H9 (cell line): ENCODE measurements at regions not wholly inside any gene's neighbourhood (a gene's known extent, or its start where the extent isn't known, plus 50 kb on each side); places are given as distances from the start of the nearest gene placed in this dataset.
"Not testable (repeated sequence)": the region's sequence is repeated elsewhere in the genome, so short reads cannot be mapped to it uniquely, and the experiment has no call there.

Experiments
- DNase-seq: peaks from one replicate; pipeline ENCODE4 v3.0.0-alpha.2; 2017
- H2AFZ ChIP-seq: one replicate; pipeline ENCODE4 v1.6.1; 2013; ENCODE audit warnings: mild to moderate bottlenecking, low read length, control low read depth, moderate library complexity
- H2AK5ac ChIP-seq: 2 replicates; pipeline ENCODE4 v1.6.1; 2013; ENCODE audit warnings: low read length, control low read depth, mixed read lengths; ENCODE audit not compliant: insufficient read length
- H2BK120ac ChIP-seq: one replicate; pipeline ENCODE4 v1.6.1; 2013; ENCODE audit warnings: low read depth, mild to moderate bottlenecking, low read length, control low read depth, inconsistent platforms; ENCODE audit not compliant: poor library complexity, severe bottlenecking
- H2BK12ac ChIP-seq: 2 replicates; pipeline ENCODE4 v1.6.1; 2013; ENCODE audit warnings: low read length, control low read depth, mixed read lengths, low read depth; ENCODE audit not compliant: insufficient read length
- H2BK15ac ChIP-seq: 2 replicates; pipeline ENCODE4 v1.6.1; 2013; ENCODE audit warnings: low read depth, low read length, control low read depth
- H2BK20ac ChIP-seq: one replicate; pipeline ENCODE4 v1.6.1; 2013; ENCODE audit warnings: low read depth, mild to moderate bottlenecking, low read length, control low read depth, inconsistent platforms; ENCODE audit not compliant: poor library complexity, severe bottlenecking
- H2BK5ac ChIP-seq: 2 replicates; pipeline ENCODE4 v1.6.1; 2013; ENCODE audit warnings: low read length, control low read depth, mixed read lengths; ENCODE audit not compliant: insufficient read length
- H3K14ac ChIP-seq: 2 replicates; pipeline ENCODE4 v1.6.1; 2013; ENCODE audit warnings: low read length, control low read depth; ENCODE audit not compliant: insufficient read depth
- H3K18ac ChIP-seq: 2 replicates; pipeline ENCODE4 v1.6.1; 2013; ENCODE audit warnings: low read depth, mild to moderate bottlenecking, mixed read lengths, low read length, control low read depth; ENCODE audit not compliant: insufficient read length
- H3K23ac ChIP-seq: 2 replicates; pipeline ENCODE4 v1.6.1; 2013; ENCODE audit warnings: low read length, control low read depth, mixed read lengths, low read depth; ENCODE audit not compliant: insufficient read length
- H3K23me2 ChIP-seq: 2 replicates; pipeline ENCODE4 v1.6.1; 2013; ENCODE audit warnings: low read depth, mild to moderate bottlenecking, mixed read lengths, low read length, control low read depth; ENCODE audit not compliant: insufficient read length, poor library complexity, severe bottlenecking
- H3K27ac ChIP-seq: 2 replicates; pipeline ENCODE4 v1.5.1; 2013; ENCODE audit warnings: low read length, control low read depth, mixed read lengths, low read depth; ENCODE audit not compliant: insufficient read length
- H3K27me3 ChIP-seq: 2 replicates; pipeline ENCODE4 v1.6.1; 2013; ENCODE audit warnings: low read length, control low read depth, inconsistent platforms; ENCODE audit not compliant: insufficient read depth
- H3K4ac ChIP-seq: 2 replicates; pipeline ENCODE4 v1.6.1; 2013; ENCODE audit warnings: low read depth, mild to moderate bottlenecking, control low read depth, inconsistent platforms, low read length, moderate library complexity
- H3K4me1 ChIP-seq: 2 replicates; pipeline ENCODE4 v1.6.1; 2013; ENCODE audit warnings: low read length, control low read depth, inconsistent platforms; ENCODE audit not compliant: insufficient read depth
- H3K4me2 ChIP-seq: 2 replicates; pipeline ENCODE4 v1.6.1; 2013; ENCODE audit warnings: low read length, control low read depth, mixed read lengths; ENCODE audit not compliant: insufficient read length, insufficient read depth
- H3K56ac ChIP-seq: 2 replicates; pipeline ENCODE4 v1.6.1; 2013; ENCODE audit warnings: low read depth, mild to moderate bottlenecking, mixed read lengths, low read length, control low read depth; ENCODE audit not compliant: insufficient read length
- H3K79me1 ChIP-seq: 2 replicates; pipeline ENCODE4 v1.6.1; 2013; ENCODE audit warnings: low read depth, mild to moderate bottlenecking, moderate library complexity, low read length, control low read depth, inconsistent platforms; ENCODE audit not compliant: insufficient read depth, poor library complexity, severe bottlenecking
- H3K79me2 ChIP-seq: 2 replicates; pipeline ENCODE4 v1.6.1; 2013; ENCODE audit warnings: low read length, control low read depth, inconsistent platforms; ENCODE audit not compliant: insufficient read depth
- H3K9ac ChIP-seq: 2 replicates; pipeline ENCODE4 v1.6.1; 2013; ENCODE audit warnings: low read length, control low read depth, mixed read lengths; ENCODE audit not compliant: insufficient read length; ENCODE audit errors: extremely low read depth
- H3K9me3 ChIP-seq: one replicate; pipeline ENCODE4 v1.6.1; 2013; ENCODE audit warnings: low read depth, low read length, inconsistent platforms; ENCODE audit not compliant: control insufficient read depth
- H3T11ph ChIP-seq: one replicate; pipeline ENCODE4 v1.6.1; 2013; ENCODE audit warnings: mild to moderate bottlenecking, low read length, control low read depth, inconsistent platforms
- H4K20me1 ChIP-seq: one replicate; pipeline ENCODE4 v1.6.1; 2013; ENCODE audit not compliant: control insufficient read depth, insufficient read length, insufficient read depth
- H4K5ac ChIP-seq: 2 replicates; pipeline ENCODE4 v1.6.1; 2013; ENCODE audit warnings: low read depth, mild to moderate bottlenecking, mixed read lengths, low read length, control low read depth; ENCODE audit not compliant: insufficient read length
- H4K8ac ChIP-seq: replicated peaks from 2 replicates; pipeline ENCODE4 v1.6.1; 2013; ENCODE audit warnings: low read length, control low read depth, mixed read lengths, low read depth; ENCODE audit not compliant: insufficient read length
- H4K91ac ChIP-seq: 2 replicates; pipeline ENCODE4 v1.6.1; 2013; ENCODE audit warnings: low read depth, mild to moderate bottlenecking, moderate library complexity, mixed read lengths, low read length, control low read depth; ENCODE audit not compliant: insufficient read length
- H3K27ac Mint-ChIP-seq, 3 experiments: 2 replicates in 2 of 3; 3 replicates in 1 of 3; pipeline ENCODE4 v1.8.0; 2020 to 2021; ENCODE audit warnings: mixed read lengths in 3 of 3, mild to moderate bottlenecking in 1 of 3, moderate library complexity in 1 of 3
- H3K27me3 Mint-ChIP-seq: 2 replicates; pipeline ENCODE4 v1.8.0; 2021; ENCODE audit warnings: low read depth, mild to moderate bottlenecking, moderate library complexity, mixed read lengths
- H3K36me3 Mint-ChIP-seq, 3 experiments: 2 replicates in 2 of 3; 3 replicates in 1 of 3; pipeline ENCODE4 v1.8.0; 2020 to 2021; ENCODE audit warnings: low read depth in 3 of 3, mixed read lengths in 3 of 3; ENCODE audit not compliant: insufficient read depth in 1 of 3
- H3K4me1 Mint-ChIP-seq, 2 experiments: 2 replicates each; pipeline ENCODE4 v1.8.0; 2020; ENCODE audit warnings: mixed read lengths in 2 of 2
- H3K4me3 Mint-ChIP-seq, 2 experiments: 2 replicates in 1 of 2; 3 replicates in 1 of 2; pipeline ENCODE4 v1.8.0; 2020 to 2021; ENCODE audit warnings: mild to moderate bottlenecking in 2 of 2, mixed read lengths in 2 of 2, moderate library complexity in 1 of 2
- H3K9me3 Mint-ChIP-seq, 2 experiments: 2 replicates in 1 of 2; 3 replicates in 1 of 2; pipeline ENCODE4 v1.8.0; 2020; ENCODE audit warnings: mild to moderate bottlenecking in 2 of 2, mixed read lengths in 2 of 2, moderate library complexity in 1 of 2
- WGBS: extraction: QIAGEN DNeasy Blood & Tissue Kit; methylation state at CpG from one replicate; pipeline ENCODE4 v1.1.7; 2013; ENCODE audit warnings: missing lambda C conversion rate, low lambda C conversion rate, mixed read lengths; ENCODE audit not compliant: insufficient read length; ENCODE audit errors: extremely low coverage; 5-methylcytosine and 5-hydroxymethylcytosine counted together
- TF ChIP-seq, protein P1 (sequence below): fragments of 200-600 bp; sonication (generic); conservative IDR thresholded peaks from 3 replicates; pipeline ENCODE4 v1.8.0; 2021; ENCODE audit warnings: antibody characterized with exemption, mild to moderate bottlenecking

GRCh38 chr17:62139141-62139540 is 74.1 kb upstream of the MED13 start:
- no peak overlapping the region for H2BK20ac ChIP-seq
- no peak overlapping the region for H3K27ac ChIP-seq
- H4K5ac ChIP-seq, result no peak overlapping the region
- H2AFZ ChIP-seq, result no peak overlapping the region
- H3T11ph ChIP-seq, result no peak overlapping the region
- no peak overlapping the region for H3K9ac ChIP-seq
- no peaks in the 10 kb centered on the region for H3K9me3 ChIP-seq
- no peak overlapping the region for H3K18ac ChIP-seq
- no peak overlapping the region for H2AK5ac ChIP-seq
- Mint-ChIP-seq H3K4me3 (no peak overlapping the region), H3K4me1 (peaks cover 12% of the 10 kb centered on the region in 2 experiments), H3K36me3 (no peaks in the 10 kb centered on the region; a peak in 1 of 7 replicates), H3K27ac (no peak overlapping the region), H3K27me3 (no peaks in the 10 kb centered on the region), H3K9me3 (peaks cover 2% of the 10 kb centered on the region in 2 experiments; a peak in 3 of 5 replicates)
- H2BK120ac ChIP-seq, result no peak overlapping the region
- no peak overlapping the region for H4K91ac ChIP-seq
- no peaks in the 10 kb centered on the region for H3K79me1 ChIP-seq
- WGBS, result no CpG with 5 or more reads among the region's 26 CpGs
- H3K79me2 ChIP-seq, result no peaks in the 10 kb centered on the region
- H4K20me1 ChIP-seq, result no peaks in the 10 kb centered on the region
- H3K4me1 ChIP-seq, result no peaks in the 10 kb centered on the region
- no peak overlapping the region for H3K4ac ChIP-seq
- H2BK5ac ChIP-seq, result no peak overlapping the region
- no peak overlapping the region for H3K4me2 ChIP-seq
- TF ChIP-seq, protein P1, sequence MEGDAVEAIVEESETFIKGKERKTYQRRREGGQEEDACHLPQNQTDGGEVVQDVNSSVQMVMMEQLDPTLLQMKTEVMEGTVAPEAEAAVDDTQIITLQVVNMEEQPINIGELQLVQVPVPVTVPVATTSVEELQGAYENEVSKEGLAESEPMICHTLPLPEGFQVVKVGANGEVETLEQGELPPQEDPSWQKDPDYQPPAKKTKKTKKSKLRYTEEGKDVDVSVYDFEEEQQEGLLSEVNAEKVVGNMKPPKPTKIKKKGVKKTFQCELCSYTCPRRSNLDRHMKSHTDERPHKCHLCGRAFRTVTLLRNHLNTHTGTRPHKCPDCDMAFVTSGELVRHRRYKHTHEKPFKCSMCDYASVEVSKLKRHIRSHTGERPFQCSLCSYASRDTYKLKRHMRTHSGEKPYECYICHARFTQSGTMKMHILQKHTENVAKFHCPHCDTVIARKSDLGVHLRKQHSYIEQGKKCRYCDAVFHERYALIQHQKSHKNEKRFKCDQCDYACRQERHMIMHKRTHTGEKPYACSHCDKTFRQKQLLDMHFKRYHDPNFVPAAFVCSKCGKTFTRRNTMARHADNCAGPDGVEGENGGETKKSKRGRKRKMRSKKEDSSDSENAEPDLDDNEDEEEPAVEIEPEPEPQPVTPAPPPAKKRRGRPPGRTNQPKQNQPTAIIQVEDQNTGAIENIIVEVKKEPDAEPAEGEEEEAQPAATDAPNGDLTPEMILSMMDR, result no peak
- H4K8ac ChIP-seq, result no peak overlapping the region
- H2BK12ac ChIP-seq, result no peak overlapping the region
- DNase-seq, result no peak
- no peaks in the 10 kb centered on the region for H3K23me2 ChIP-seq
- H3K27me3 ChIP-seq, result no peaks in the 10 kb centered on the region
- H3K14ac ChIP-seq, result no peak overlapping the region
- no peak overlapping the region for H3K23ac ChIP-seq
- no peak overlapping the region for H3K56ac ChIP-seq
- H2BK15ac ChIP-seq, result no peak overlapping the region

GRCh38 chr17:62138676-62139121 is 73.6 kb upstream of the MED13 start:
- H3K14ac ChIP-seq, H3K27me3 ChIP-seq, H3K9me3 ChIP-seq, H3K56ac ChIP-seq, H3K23me2 ChIP-seq, H3T11ph ChIP-seq, H3K4me3 Mint-ChIP-seq, H2BK20ac ChIP-seq, H2BK120ac ChIP-seq, DNase-seq, H3K36me3 Mint-ChIP-seq, H3K9ac ChIP-seq, H3K4ac ChIP-seq, H4K91ac ChIP-seq, H3K79me2 ChIP-seq, H3K27me3 Mint-ChIP-seq, H2AFZ ChIP-seq, H3K9me3 Mint-ChIP-seq, H3K27ac ChIP-seq, H3K27ac Mint-ChIP-seq, H2BK15ac ChIP-seq, H2BK12ac ChIP-seq, H2BK5ac ChIP-seq, H3K23ac ChIP-seq, H2AK5ac ChIP-seq, H4K20me1 ChIP-seq, H3K4me1 ChIP-seq, H4K8ac ChIP-seq, H3K4me2 ChIP-seq, H3K18ac ChIP-seq, H3K79me1 ChIP-seq, H4K5ac ChIP-seq: not testable (repeated sequence)
- peaks cover 9 to 12% of the 10 kb centered on the region in 2 experiments for H3K4me1 Mint-ChIP-seq
- no CpG with 5 or more reads among the region's 31 CpGs for WGBS
